ENCODE measurements at regions not wholly inside any gene's neighbourhood (a gene's known extent, or its start where the extent isn't known, plus 50 kb on each side); places are given as distances from the start of the nearest gene placed in this dataset.

DNA sequence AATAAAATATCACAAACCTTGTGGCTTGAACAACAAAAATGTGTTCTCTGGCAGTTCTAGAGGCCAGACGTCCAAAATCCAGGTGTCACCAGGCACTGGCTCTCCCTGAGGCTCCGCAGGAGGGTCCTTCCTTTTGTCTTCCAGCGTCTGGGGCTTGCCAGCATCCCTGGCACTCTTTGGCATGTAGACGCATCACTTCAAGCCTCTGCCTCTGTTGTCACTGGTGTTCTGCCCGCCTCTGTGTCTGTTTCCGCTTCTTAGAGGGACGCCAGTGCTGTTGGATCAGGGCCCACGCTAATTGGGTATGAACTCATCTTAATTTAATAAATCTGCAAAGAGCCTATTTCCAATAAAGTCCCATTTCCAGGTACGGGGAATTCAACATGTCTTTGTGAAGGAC lies 273.7 kb upstream of the C1orf174 start:
- Histone ChIP-seq H3K36me3 (ENCODE audit: control insufficient read depth, insufficient read depth, low read length) (no peaks in the 10 kb centered on the region), H2BK5ac (ENCODE audit: low read depth, low read length, poor library complexity, severe bottlenecking) (no peak overlapping the region), H3K56ac (ENCODE audit: extremely low read depth, insufficient read depth, low read length) (no peak overlapping the region), H3K27me3 (ENCODE audit: control insufficient read depth, insufficient read depth, low read length) (no peaks in the 10 kb centered on the region), H3K79me1 (ENCODE audit: low read depth in 1 of 2, low read length in 2 of 2) (no peaks in the 10 kb centered on the region), H3K4me1 (ENCODE audit: control insufficient read depth, insufficient read depth, low read length) (no peaks in the 10 kb centered on the region), H3K18ac (ENCODE audit: low read depth, low read length) (no peak overlapping the region), H3K4me2 (ENCODE audit: low read depth, low read length) (no peak overlapping the region), H3K14ac (replicated peaks; ENCODE audit: low read depth, low read length) (no peak overlapping the region), H4K91ac (ENCODE audit: insufficient read depth, low read depth, low read length) (no peak overlapping the region), H4K20me1 (ENCODE audit: insufficient read depth, low read length) (no peaks in the 10 kb centered on the region), H3K4ac (ENCODE audit: low read depth, low read length) (no peak overlapping the region), H3K4me3 (ENCODE audit: insufficient read depth, low read depth, low read length) (no peak overlapping the region), H2BK20ac (ENCODE audit: low read depth, low read length) (no peak overlapping the region), H2AFZ (replicated peaks; ENCODE audit: low read length, poor library complexity) (no peak overlapping the region), H4K5ac (ENCODE audit: low read depth, low read length) (no peak overlapping the region), H3K27ac (ENCODE audit: insufficient read depth, low read length) (no peak overlapping the region), H2AK9ac (replicated peaks; ENCODE audit: low read depth, low read length, poor library complexity) (no peak overlapping the region), H2BK15ac (ENCODE audit: low read depth, low read length) (no peak overlapping the region), H3K9me1 (ENCODE audit: insufficient read depth, low read length) (no peaks in the 10 kb centered on the region), H2BK120ac (ENCODE audit: low read depth, low read length) (no peak overlapping the region), H3K9ac (ENCODE audit: low read depth, low read length) (no peak overlapping the region), H2AK5ac (ENCODE audit: low read depth, low read length) (no peak overlapping the region), H4K8ac (ENCODE audit: low read depth in 2 of 2, low read length in 2 of 2) (no peak overlapping the region), H3K23ac (ENCODE audit: low read depth, low read length) (no peak overlapping the region), H3K9me3 (ENCODE audit: control insufficient read depth, insufficient read depth, low read length) (peaks cover 65% of the 10 kb centered on the region)
- in situ Hi-C loops (cut with MboI; ENCODE audit: low sequenced_read_pairs) (no loop called here), dilution Hi-C loops (cut with HindIII; ENCODE audit: low sequenced_read_pairs, unreplicated experiment) (no loop called here), intact Hi-C loops (cut with micrococcal nuclease) (no loop called here)
- CTCF ChIA-PET: no interaction called here
- no peak for TF ChIP-seq MAZ (IDR thresholded peaks at IDR 0.05; ENCODE audit: borderline replicate concordance, low read depth, low read length)
- TF ChIP-seq SMC3 (IDR thresholded peaks at IDR 0.05; ENCODE audit: low read depth, low read length): no peak
- TF ChIP-seq MAFK (IDR thresholded peaks at IDR 0.05; ENCODE audit: low read depth, low read length): no peak
- no peak for TF ChIP-seq RCOR1 (IDR thresholded peaks at IDR 0.05; ENCODE audit: insufficient replicate concordance, low read length)
- TF ChIP-seq RAD21 (IDR thresholded peaks at IDR 0.05; ENCODE audit: low read length): no peak
- no peak for TF ChIP-seq FOS (IDR thresholded peaks at IDR 0.05; ENCODE audit: low read depth, low read length)
- TF ChIP-seq CHD1 (IDR thresholded peaks at IDR 0.05; ENCODE audit: low read depth, low read length): no peak
- no peak for TF ChIP-seq NFE2L2 (IDR thresholded peaks at IDR 0.05; ENCODE audit: low read depth, low read length)
- TF ChIP-seq ELK1 (IDR thresholded peaks at IDR 0.05; ENCODE audit: borderline replicate concordance, low read depth, low read length): no peak
- no peak for TF ChIP-seq MXI1 (IDR thresholded peaks at IDR 0.05; ENCODE audit: borderline replicate concordance, low read depth, low read length)
- TF ChIP-seq POLR2A (IDR thresholded peaks at IDR 0.05; ENCODE audit: low read depth, low read length): no peak
- no peak for TF ChIP-seq BHLHE40 (IDR thresholded peaks at IDR 0.05; ENCODE audit: low read depth, low read length)
- no peak for TF ChIP-seq RFX5 (IDR thresholded peaks at IDR 0.05; ENCODE audit: low read depth, low read length)
- TF ChIP-seq, protein P1, sequence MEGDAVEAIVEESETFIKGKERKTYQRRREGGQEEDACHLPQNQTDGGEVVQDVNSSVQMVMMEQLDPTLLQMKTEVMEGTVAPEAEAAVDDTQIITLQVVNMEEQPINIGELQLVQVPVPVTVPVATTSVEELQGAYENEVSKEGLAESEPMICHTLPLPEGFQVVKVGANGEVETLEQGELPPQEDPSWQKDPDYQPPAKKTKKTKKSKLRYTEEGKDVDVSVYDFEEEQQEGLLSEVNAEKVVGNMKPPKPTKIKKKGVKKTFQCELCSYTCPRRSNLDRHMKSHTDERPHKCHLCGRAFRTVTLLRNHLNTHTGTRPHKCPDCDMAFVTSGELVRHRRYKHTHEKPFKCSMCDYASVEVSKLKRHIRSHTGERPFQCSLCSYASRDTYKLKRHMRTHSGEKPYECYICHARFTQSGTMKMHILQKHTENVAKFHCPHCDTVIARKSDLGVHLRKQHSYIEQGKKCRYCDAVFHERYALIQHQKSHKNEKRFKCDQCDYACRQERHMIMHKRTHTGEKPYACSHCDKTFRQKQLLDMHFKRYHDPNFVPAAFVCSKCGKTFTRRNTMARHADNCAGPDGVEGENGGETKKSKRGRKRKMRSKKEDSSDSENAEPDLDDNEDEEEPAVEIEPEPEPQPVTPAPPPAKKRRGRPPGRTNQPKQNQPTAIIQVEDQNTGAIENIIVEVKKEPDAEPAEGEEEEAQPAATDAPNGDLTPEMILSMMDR (conservative IDR thresholded peaks at IDR 0.05; ENCODE audit: low read depth, low read length): no peak
- no peak for TF ChIP-seq CEBPB (IDR thresholded peaks at IDR 0.05; ENCODE audit: low read depth, low read length)
- TF ChIP-seq USF2 (IDR thresholded peaks at IDR 0.05; ENCODE audit: low read depth, low read length): no peak
- POLR2A ChIA-PET (ENCODE audit: unreplicated experiment): no interaction called here
- no peak for ATAC-seq (ENCODE audit: low read depth)
- 32% methylated on average over 6 of the region's 9 CpGs; no CpG with 5 or more reads in 1 of the 2 experiments for WGBS, 2 experiments (ENCODE audit: extremely low coverage in 2 of 2, insufficient read length in 1 of 2)
- DNase-seq: no peak
- no TSS peak for BruUV-seq (replicated peaks)
